HL-60 (cell line): ENCODE measurements at regions not wholly inside any gene's neighbourhood (a gene's known extent, or its start where the extent isn't known, plus 50 kb on each side); places are given as distances from the start of the nearest gene placed in this dataset.

Experiments
- DNase-seq, 2 experiments: peaks; one replicate each; pipeline ENCODE4 v3.0.0-alpha.2; 2010 to 2020; ENCODE audit warnings: low read depth in 1 of 2, low spot score in 1 of 2
- H3K27ac ChIP-seq: fragments of 250-450 bp; sonication (Bioruptor Pico); replicated peaks from 2 replicates; pipeline ENCODE4 v1.5.1; 2020; ENCODE audit warnings: mild to moderate bottlenecking, moderate library complexity
- H3K27me3 ChIP-seq: fragments of 250-450 bp; sonication (Bioruptor Pico); 2 replicates; pipeline ENCODE4 v1.5.1; 2021; ENCODE audit warnings: mild to moderate bottlenecking, moderate library complexity; ENCODE audit not compliant: insufficient read depth, poor library complexity, severe bottlenecking
- H3K4me3 ChIP-seq: replicated peaks from 2 replicates; pipeline ENCODE4 v1.5.1; 2011; ENCODE audit warnings: mild to moderate bottlenecking, control low read depth, low read length; ENCODE audit not compliant: insufficient read depth
- CTCF ChIP-seq: IDR thresholded peaks from one replicate; pipeline ENCODE4 v1.5.1; 2011; ENCODE audit warnings: low read length, control low read depth, inconsistent platforms; ENCODE audit not compliant: insufficient read depth
- GABPA ChIP-seq: IDR thresholded peaks from 2 replicates; pipeline ENCODE4 v1.6.1; 2012; ENCODE audit warnings: low read depth
- POLR2AphosphoS5 ChIP-seq: IDR thresholded peaks from 2 replicates; pipeline ENCODE4 v1.6.1; 2012; ENCODE audit warnings: low read depth
- REST ChIP-seq: IDR thresholded peaks from 2 replicates; pipeline ENCODE4 v1.6.1; 2012; ENCODE audit warnings: low read depth; ENCODE audit not compliant: insufficient replicate concordance
- SPI1 ChIP-seq: IDR thresholded peaks from 2 replicates; pipeline ENCODE4 v1.6.1; 2012; ENCODE audit warnings: low read depth, mild to moderate bottlenecking, borderline replicate concordance

- no peaks in the 10 kb centered on the region for H3K27me3 ChIP-seq
- H3K4me3 ChIP-seq, result no peak overlapping the region
- H3K27ac ChIP-seq, result no peak overlapping the region
- TF ChIP-seq CTCF (no peak), GABPA (no peak), SPI1 (no peak), POLR2AphosphoS5 (no peak), REST (no peak)
- no peak for DNase-seq
Observed at GRCh38 chr10:131568866-131569265, 257.3 kb upstream of the TCERG1L start.

- Histone ChIP-seq H3K4me3 (no peak overlapping the region), H3K27ac (no peak overlapping the region), H3K27me3 (no peaks in the 10 kb centered on the region)
- DNase-seq, result no peak
- TF ChIP-seq GABPA, result no peak
- TF ChIP-seq POLR2AphosphoS5, result no peak
- TF ChIP-seq REST, result no peak
- no peak for TF ChIP-seq SPI1
- TF ChIP-seq CTCF, result no peak
Observed at GRCh38 chr10:131569851-131570715, 258.6 kb upstream of the TCERG1L start.

GRCh38 chr10:131570716-131571307 lies 259.3 kb upstream of the TCERG1L start:
- no peaks in the 10 kb centered on the region for H3K27me3 ChIP-seq
- no peak overlapping the region for H3K4me3 ChIP-seq
- no peak for DNase-seq
- no peak overlapping the region for H3K27ac ChIP-seq
- TF ChIP-seq REST (no peak), SPI1 (no peak), CTCF (no peak), GABPA (no peak), POLR2AphosphoS5 (no peak)
